ENCODE measurements at regions not wholly inside any gene's neighbourhood (a gene's known extent, or its start where the extent isn't known, plus 50 kb on each side); places are given as distances from the start of the nearest gene placed in this dataset.

GRCh38 chr2:175399326-175399725 lies 217.8 kb upstream of the ATP5MC3 start:
- TF ChIP-seq POLR2A (IDR thresholded peaks at IDR 0.05) (no peak), POLR2AphosphoS5 (IDR thresholded peaks at IDR 0.05) (no peak), EP300 (IDR thresholded peaks at IDR 0.05) (no peak)
- TF ChIP-seq, protein P1, sequence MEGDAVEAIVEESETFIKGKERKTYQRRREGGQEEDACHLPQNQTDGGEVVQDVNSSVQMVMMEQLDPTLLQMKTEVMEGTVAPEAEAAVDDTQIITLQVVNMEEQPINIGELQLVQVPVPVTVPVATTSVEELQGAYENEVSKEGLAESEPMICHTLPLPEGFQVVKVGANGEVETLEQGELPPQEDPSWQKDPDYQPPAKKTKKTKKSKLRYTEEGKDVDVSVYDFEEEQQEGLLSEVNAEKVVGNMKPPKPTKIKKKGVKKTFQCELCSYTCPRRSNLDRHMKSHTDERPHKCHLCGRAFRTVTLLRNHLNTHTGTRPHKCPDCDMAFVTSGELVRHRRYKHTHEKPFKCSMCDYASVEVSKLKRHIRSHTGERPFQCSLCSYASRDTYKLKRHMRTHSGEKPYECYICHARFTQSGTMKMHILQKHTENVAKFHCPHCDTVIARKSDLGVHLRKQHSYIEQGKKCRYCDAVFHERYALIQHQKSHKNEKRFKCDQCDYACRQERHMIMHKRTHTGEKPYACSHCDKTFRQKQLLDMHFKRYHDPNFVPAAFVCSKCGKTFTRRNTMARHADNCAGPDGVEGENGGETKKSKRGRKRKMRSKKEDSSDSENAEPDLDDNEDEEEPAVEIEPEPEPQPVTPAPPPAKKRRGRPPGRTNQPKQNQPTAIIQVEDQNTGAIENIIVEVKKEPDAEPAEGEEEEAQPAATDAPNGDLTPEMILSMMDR (IDR thresholded peaks at IDR 0.05): no peak
